22Rv1 (cell line): ENCODE measurements at regions not wholly inside any gene's neighbourhood (a gene's known extent, or its start where the extent isn't known, plus 50 kb on each side); places are given as distances from the start of the nearest gene placed in this dataset.

Experiments
- CTCF ChIP-seq: fragments of 450-650 bp; IDR thresholded peaks from 2 replicates; pipeline ENCODE4 v1.5.1; 2017; ENCODE audit warnings: mild to moderate bottlenecking
- ZFX ChIP-seq: fragments of 450-650 bp; IDR thresholded peaks from 2 replicates; pipeline ENCODE4 v1.6.1; 2017; ENCODE audit warnings: antibody characterized with exemption, borderline replicate concordance

DNA sequence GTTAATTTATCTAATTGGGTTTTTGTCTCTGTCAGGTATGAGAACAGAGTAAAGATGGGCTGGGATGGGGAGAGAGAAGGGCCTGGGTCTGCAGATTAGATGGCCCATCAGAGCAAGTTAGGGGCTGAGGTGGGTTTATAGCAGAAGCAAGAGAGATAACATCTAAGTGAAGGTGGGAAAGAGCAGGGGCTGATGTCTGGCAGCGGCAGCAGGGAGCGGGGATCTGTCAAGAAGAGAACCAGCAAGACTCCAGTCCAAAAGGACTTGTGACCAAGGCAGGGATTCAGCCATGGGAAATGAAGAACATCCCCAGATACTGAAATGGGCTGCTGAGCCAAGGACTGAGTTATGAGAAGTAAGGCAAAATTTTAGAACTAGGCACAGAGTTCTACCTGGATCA lies 320.6 kb upstream of the TBL1XR1 start:
- TF ChIP-seq CTCF (no peak), ZFX (no peak)
